Common myeloid progenitor, CD34-positive (primary cell): ENCODE measurements at regions not wholly inside any gene's neighbourhood (a gene's known extent, or its start where the extent isn't known, plus 50 kb on each side); places are given as distances from the start of the nearest gene placed in this dataset.

ENCODE experiments used
- CTCF ChIA-PET: fragments of 350-600 bp; sonication (Branson Sonifier 250); formaldehyde crosslinking; loops from one replicate; lab custom pipeline; 2021; ENCODE audit warnings: antibody characterized with exemption; lab: Charles Lee
- POLR2A ChIA-PET: fragments of 350-600 bp; sonication (Branson Sonifier 250); formaldehyde crosslinking; loops from one replicate; lab custom pipeline; 2021; ENCODE audit warnings: antibody characterized with exemption; lab: Charles Lee
- DNase-seq, 3 donors: peaks; one replicate each; pipeline versions ENCODE4 v3.0.0 to v3.0.0-alpha.2; 2013
- H3K27ac ChIP-seq, 2 experiments: 1 replicate in 1 of 2; 2 replicates in 1 of 2; pipeline ENCODE4 v1.7.0; 2013; ENCODE audit warnings: inconsistent platforms in 2 of 2, low read length in 2 of 2, mild to moderate bottlenecking in 2 of 2, low read depth in 1 of 2, moderate library complexity in 1 of 2; ENCODE audit not compliant: severe bottlenecking in 2 of 2, insufficient read depth in 1 of 2, poor library complexity in 1 of 2
- H3K27me3 ChIP-seq, 5 experiments: replicated peaks in 2 of 5; 1 replicate in 3 of 5; 2 replicates in 2 of 5; pipeline versions ENCODE4 v1.6.1 to v1.7.0; 2013; ENCODE audit warnings: low read length in 4 of 5, mild to moderate bottlenecking in 2 of 5, moderate library complexity in 2 of 5, inconsistent platforms in 1 of 5; ENCODE audit not compliant: insufficient read depth in 5 of 5, control insufficient read depth in 4 of 5
- H3K36me3 ChIP-seq, 4 experiments: 1 replicate in 2 of 4; 2 replicates in 2 of 4; pipeline versions ENCODE4 v1.6.1 to v1.7.0; 2013; ENCODE audit warnings: low read length in 3 of 4, control low read depth in 1 of 4, mild to moderate bottlenecking in 1 of 4; ENCODE audit not compliant: control insufficient read depth in 4 of 4, insufficient read depth in 4 of 4
- H3K4me1 ChIP-seq, 4 experiments: 1 replicate in 3 of 4; 2 replicates in 1 of 4; pipeline versions ENCODE4 v1.6.1 to v1.7.1; 2013; ENCODE audit warnings: low read length in 3 of 4, mild to moderate bottlenecking in 3 of 4, control low read depth in 1 of 4, inconsistent platforms in 1 of 4, moderate library complexity in 1 of 4; ENCODE audit not compliant: control insufficient read depth in 4 of 4, insufficient read depth in 4 of 4; ENCODE audit errors: control extremely low read depth in 1 of 4
- H3K4me3 ChIP-seq, 7 experiments: 1 replicate in 4 of 7; 2 replicates in 3 of 7; pipeline versions ENCODE4 v1.5.1 to v1.7.0; 2013; ENCODE audit warnings: mild to moderate bottlenecking in 7 of 7, low read length in 6 of 7, moderate library complexity in 6 of 7, inconsistent platforms in 2 of 7, low read depth in 2 of 7, control low read depth in 1 of 7; ENCODE audit not compliant: insufficient read depth in 4 of 7, control insufficient read depth in 1 of 7; ENCODE audit errors: extremely low read depth in 1 of 7
- H3K9me3 ChIP-seq, 5 experiments: 1 replicate in 4 of 5; 2 replicates in 1 of 5; pipeline versions ENCODE4 v1.6.1 to v1.7.1; 2013; ENCODE audit warnings: low read length in 4 of 5, mild to moderate bottlenecking in 2 of 5, inconsistent platforms in 1 of 5, low read depth in 1 of 5, moderate library complexity in 1 of 5; ENCODE audit not compliant: control insufficient read depth in 4 of 5, insufficient read depth in 2 of 5; ENCODE audit errors: control extremely low read depth in 1 of 5
- WGBS: methylation state at CpG from one replicate; pipeline ENCODE4 v1.1.5; 2013; ENCODE audit not compliant: insufficient coverage; 5-methylcytosine and 5-hydroxymethylcytosine counted together

DNA sequence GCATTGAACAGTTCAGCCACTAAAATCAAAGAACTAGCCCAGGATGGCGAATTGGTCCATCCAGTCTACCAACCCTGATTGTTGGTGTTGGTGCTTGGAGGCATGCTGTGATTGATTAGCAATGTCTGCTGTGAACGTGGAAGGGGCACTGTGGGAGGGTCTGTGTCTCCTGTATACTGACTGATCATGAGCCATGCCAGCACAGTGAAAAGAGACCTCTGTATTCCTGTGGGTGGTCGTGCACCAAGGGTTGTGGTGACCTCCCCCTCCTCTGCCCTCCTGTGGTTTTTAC lies 63.0 kb upstream of the DLK1 start:
- ChIA-PET CTCF (interaction anchor here (0.8 to 3.0 kb wide), 7 partner anchors 9 to 571 kb away, joined by 3 to 20 read pairs (median 4); no protein-coding TSS in a partner anchor), POLR2A (interaction anchor here (0.7 kb wide), 1 partner anchor 117 kb away, joined by 3 read pairs; no protein-coding TSS in a partner anchor)
- DNase-seq: no peak
- no peaks in the 10 kb centered on the region for H3K9me3 ChIP-seq
- H3K4me3 ChIP-seq: no peak overlapping the region
- H3K27ac ChIP-seq: no peak overlapping the region
- H3K4me1 ChIP-seq: peaks cover 0 to 23% (median 18%) of the 10 kb centered on the region in 4 experiments
- no peaks in the 10 kb centered on the region for H3K27me3 ChIP-seq
- H3K36me3 ChIP-seq: no peaks in the 10 kb centered on the region
- 90% methylated on average over 2 of the region's 3 CpGs for WGBS

DNA sequence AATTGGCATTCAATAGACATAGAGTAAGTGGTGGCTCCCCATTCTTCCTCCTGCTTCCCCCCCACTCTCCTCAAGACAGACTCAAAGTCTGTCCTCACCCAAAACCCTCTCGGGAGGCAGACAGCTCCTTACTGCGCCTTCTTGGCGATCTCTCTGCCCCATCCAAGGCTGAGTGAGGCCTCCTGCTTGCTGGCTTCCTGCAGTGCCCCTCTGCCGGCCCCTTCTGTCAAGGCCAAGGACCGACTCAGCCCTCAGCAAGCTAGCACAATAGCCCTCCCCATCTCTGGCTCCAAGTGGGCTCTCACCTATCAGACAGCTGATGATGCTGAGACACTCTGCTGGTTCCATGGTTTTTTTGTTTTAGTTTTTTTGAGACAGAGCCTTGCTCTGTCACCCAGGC lies 62.5 kb upstream of the DLK1 start:
- DNase-seq: no peak
- 69% methylated on average over 5 of the region's 5 CpGs for WGBS
- H3K36me3 ChIP-seq: no peaks in the 10 kb centered on the region
- no peak overlapping the region for H3K4me3 ChIP-seq
- CTCF ChIA-PET: interaction anchor here (0.6 to 3.0 kb wide), 8 partner anchors 9 to 671 kb away, joined by 3 to 10 read pairs (median 4); no protein-coding TSS in a partner anchor
- H3K9me3 ChIP-seq: no peaks in the 10 kb centered on the region
- POLR2A ChIA-PET: no interaction called here
- H3K4me1 ChIP-seq: peaks cover 0 to 28% (median 23%) of the 10 kb centered on the region in 4 experiments
- no peaks in the 10 kb centered on the region for H3K27me3 ChIP-seq
- H3K27ac ChIP-seq: no peak overlapping the region

DNA sequence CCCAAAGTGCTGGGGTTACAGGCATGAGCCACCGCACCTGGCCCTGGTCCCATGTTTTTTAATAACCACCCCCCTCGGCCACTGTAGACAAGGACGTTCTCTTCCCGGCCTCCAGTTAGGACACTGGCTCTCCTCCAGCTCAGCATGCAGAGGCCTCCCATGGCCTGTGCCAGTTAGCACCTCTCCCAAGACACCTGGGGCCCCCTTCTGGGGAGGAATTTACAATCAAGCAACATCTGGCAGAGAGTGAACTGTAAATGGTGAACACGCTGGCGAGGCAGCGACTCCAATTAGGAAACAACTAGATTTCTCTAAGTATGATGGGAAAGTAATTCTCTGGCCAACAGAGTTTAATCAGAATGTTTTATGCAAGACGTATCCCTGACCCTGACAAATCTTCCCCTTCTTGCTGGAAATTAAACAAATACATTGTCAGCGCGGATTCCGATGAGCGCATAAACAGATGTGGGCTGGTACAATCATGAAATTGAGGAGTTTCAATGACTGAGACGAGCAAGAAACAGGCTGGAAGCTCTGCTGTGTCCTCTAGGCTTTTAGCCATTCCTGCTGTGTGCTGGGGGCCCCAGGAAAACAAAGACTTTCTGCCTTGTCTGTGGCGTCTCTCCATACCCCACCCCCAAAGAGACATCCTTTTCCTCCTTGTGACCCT lies 61.7 kb upstream of the DLK1 start:
- CTCF ChIA-PET: interaction anchor here (0.6 to 3.0 kb wide), 8 partner anchors 8 to 672 kb away, joined by 3 to 10 read pairs (median 4); no protein-coding TSS in a partner anchor
- no peaks in the 10 kb centered on the region for H3K27me3 ChIP-seq

DNA sequence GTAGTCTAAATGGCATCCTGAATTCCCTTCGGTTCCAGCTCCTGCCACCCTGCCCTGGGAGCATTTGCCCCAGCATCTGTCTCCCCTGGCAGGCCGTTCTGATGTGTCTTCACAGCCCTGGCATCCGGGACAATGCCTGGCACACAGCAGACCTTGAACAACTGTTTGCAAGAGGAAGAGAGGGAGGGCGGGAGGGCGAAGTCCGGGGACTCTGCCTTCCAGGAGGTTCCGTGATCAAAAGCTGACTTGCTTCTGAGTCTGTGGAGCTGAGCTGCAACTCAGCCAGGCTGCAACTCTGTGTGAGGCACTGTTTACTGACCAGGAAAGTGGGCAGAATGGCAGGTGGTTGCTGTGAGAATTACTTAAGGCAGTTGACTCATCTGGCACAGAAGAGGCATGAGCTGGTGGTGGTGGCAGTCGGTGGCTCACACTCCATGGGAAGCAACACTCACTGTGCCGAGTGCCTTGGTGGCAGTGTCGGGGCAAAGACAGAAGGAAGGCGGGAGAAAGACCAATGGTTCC lies 61.1 kb upstream of the DLK1 start:
- Histone ChIP-seq H3K27me3 (no peaks in the 10 kb centered on the region), H3K36me3 (no peaks in the 10 kb centered on the region), H3K27ac (no peak overlapping the region), H3K4me3 (no peak overlapping the region), H3K9me3 (no peaks in the 10 kb centered on the region), H3K4me1 (peaks cover 0 to 42% (median 37%) of the 10 kb centered on the region in 4 experiments)
- 95% methylated on average over 9 of the region's 11 CpGs for WGBS
- POLR2A ChIA-PET: no interaction called here
- no peak for DNase-seq
- CTCF ChIA-PET: interaction anchor here (2.1 kb wide), 1 partner anchor 569 kb away, joined by 4 read pairs; no protein-coding TSS in a partner anchor

More for the DNA sequence above, 61.7 kb upstream of the DLK1 start:
- Histone ChIP-seq H3K36me3 (no peaks in the 10 kb centered on the region), H3K4me1 (peaks cover 0 to 36% (median 31%) of the 10 kb centered on the region in 4 experiments), H3K9me3 (no peaks in the 10 kb centered on the region), H3K27ac (no peak overlapping the region), H3K4me3 (no peak overlapping the region)
- 92% methylated on average over 14 of the region's 14 CpGs for WGBS
- no peak for DNase-seq
- POLR2A ChIA-PET: no interaction called here

DNA sequence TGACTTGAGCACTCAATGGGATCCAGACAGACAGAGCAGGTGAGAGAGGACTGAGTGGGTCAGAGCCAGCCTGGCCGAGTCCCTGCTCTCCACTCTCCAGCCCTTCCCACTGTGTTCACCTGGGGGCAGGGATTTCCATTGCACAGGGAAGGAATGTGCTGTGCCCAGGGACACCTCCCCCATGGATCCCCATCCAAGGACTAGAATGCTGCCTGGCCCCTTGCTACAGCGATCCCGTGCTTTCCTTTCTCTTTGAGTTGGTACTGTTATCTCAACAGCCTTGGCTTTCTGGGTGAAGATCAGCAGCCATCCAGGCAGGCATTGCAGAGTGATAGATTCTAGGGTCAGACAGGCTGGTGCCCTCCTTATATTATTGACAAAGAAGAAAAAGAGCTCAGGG lies 60.3 kb upstream of the DLK1 start:
- H3K27ac ChIP-seq: no peak overlapping the region
- ChIA-PET POLR2A (interaction anchor here (0.6 kb wide), 1 partner anchor 357 kb away, joined by 3 read pairs; no protein-coding TSS in a partner anchor), CTCF (interaction anchor here (1.0 kb wide), 1 partner anchor 44 kb away, joined by 3 read pairs; no protein-coding TSS in a partner anchor)
- H3K9me3 ChIP-seq: no peaks in the 10 kb centered on the region
- no peak for DNase-seq
- no peaks in the 10 kb centered on the region for H3K27me3 ChIP-seq
- peaks cover 0 to 43% (median 40%) of the 10 kb centered on the region in 4 experiments for H3K4me1 ChIP-seq
- no peak overlapping the region for H3K4me3 ChIP-seq
- no peaks in the 10 kb centered on the region for H3K36me3 ChIP-seq
- 100% methylated on average over 3 of the region's 3 CpGs for WGBS

DNA sequence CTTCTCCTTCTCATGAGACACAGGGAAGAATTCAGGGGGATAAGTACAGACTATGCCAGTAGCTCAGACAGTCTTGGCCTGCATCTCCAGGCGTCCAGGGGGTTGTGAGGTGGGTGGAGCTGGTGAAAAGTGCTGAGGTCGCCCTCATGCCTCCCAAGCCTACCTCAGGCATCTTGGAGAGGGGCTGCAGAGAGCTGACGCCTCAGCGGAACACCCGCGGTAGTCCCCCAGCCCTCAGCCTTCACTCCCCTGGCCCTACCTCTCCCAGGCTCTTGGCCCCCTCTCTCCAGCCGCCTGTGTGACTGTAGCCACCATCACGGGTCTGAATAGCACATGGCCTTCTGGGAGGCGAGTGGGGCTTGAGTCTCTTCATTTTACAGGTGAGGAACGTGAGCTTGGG lies 59.8 kb upstream of the DLK1 start:
- no peaks in the 10 kb centered on the region for H3K9me3 ChIP-seq
- H3K4me3 ChIP-seq: no peak overlapping the region
- POLR2A ChIA-PET: interaction anchor here (0.6 kb wide), 2 partner anchors 357 to 1055 kb away, joined by 3 to 4 read pairs; no protein-coding TSS in a partner anchor
- no peak overlapping the region for H3K27ac ChIP-seq
- no peaks in the 10 kb centered on the region for H3K27me3 ChIP-seq
- no peak for DNase-seq
- CTCF ChIA-PET: interaction anchor here (1.0 kb wide), 1 partner anchor 44 kb away, joined by 3 read pairs; no protein-coding TSS in a partner anchor
- H3K4me1 ChIP-seq: peaks cover 0 to 43% (median 40%) of the 10 kb centered on the region in 4 experiments
- no peaks in the 10 kb centered on the region for H3K36me3 ChIP-seq
- 91% methylated on average over 8 of the region's 10 CpGs for WGBS

DNA sequence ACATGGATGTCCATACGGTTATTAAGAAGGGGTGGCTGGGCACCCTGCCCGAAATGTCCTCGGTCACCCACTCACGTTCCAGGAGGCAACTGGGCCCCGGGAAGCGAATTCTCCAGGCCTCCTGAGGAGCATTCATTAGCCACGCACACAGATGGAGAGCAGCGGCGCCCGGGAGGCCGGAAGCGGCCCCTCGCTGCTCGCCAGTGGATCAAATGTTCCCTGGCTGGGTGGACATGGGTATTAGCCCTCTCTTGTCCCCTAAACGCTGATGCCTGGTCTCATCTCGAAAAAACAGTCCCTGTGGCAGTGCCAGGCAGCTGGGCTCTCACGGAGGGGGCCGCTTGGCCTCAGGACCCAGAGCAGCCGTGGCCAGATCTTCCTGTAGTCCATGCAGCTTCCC lies 59.0 kb upstream of the DLK1 start:
- H3K4me3 ChIP-seq: no peak overlapping the region
- CTCF ChIA-PET: interaction anchor here (1.0 kb wide), 1 partner anchor 43 kb away, joined by 3 read pairs; no protein-coding TSS in a partner anchor
- H3K27ac ChIP-seq: no peak overlapping the region
- H3K36me3 ChIP-seq: no peaks in the 10 kb centered on the region
- peaks cover 0 to 45% (median 40%) of the 10 kb centered on the region in 4 experiments for H3K4me1 ChIP-seq
- POLR2A ChIA-PET: no interaction called here
- no peak for DNase-seq
- no peaks in the 10 kb centered on the region for H3K9me3 ChIP-seq
- no peaks in the 10 kb centered on the region for H3K27me3 ChIP-seq
- 90% methylated on average over 19 of the region's 19 CpGs for WGBS
